D721Med (cell line): ENCODE measurements at regions not wholly inside any gene's neighbourhood (a gene's known extent, or its start where the extent isn't known, plus 50 kb on each side); places are given as distances from the start of the nearest gene placed in this dataset.

Source experiments
- DNase-seq: peaks from one replicate; pipeline ENCODE4 v3.0.0; 2011; ENCODE audit warnings: low spot score; ENCODE audit not compliant: insufficient read length
- FAIRE-seq: peaks from 2 replicates; lab custom pipeline; 2011; peaks lifted over from hg19 to GRCh38; lab: Jason Lieb, UNC
- TF ChIP-seq, protein P1 (sequence below): IDR thresholded peaks from 2 replicates; pipeline ENCODE4 v1.5.1; 2012; ENCODE audit warnings: mild to moderate bottlenecking, control low read depth; ENCODE audit not compliant: insufficient read depth; ENCODE audit errors: missing control alignments

DNA sequence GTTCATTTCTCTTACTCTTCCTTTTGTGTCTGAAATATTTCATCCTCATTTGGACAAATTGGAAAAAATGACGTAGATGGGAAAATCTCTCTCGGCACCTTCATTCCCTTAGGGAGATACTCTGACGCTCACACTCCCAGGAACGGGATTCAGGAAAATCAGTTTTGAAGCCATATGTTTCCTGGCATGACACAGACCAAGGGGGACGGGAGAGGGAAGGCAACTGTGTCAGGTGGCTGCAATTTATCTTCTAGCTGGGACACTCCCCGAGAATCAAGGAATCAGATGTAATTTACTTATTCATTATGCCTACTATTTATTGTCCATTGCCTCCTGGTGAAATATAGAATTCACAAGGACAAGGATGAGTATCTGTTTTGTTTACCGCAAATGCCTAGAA, 65.5 kb downstream of the IRX5 start:
- FAIRE-seq, result no peak
- DNase-seq, result no peak
- TF ChIP-seq, protein P1, sequence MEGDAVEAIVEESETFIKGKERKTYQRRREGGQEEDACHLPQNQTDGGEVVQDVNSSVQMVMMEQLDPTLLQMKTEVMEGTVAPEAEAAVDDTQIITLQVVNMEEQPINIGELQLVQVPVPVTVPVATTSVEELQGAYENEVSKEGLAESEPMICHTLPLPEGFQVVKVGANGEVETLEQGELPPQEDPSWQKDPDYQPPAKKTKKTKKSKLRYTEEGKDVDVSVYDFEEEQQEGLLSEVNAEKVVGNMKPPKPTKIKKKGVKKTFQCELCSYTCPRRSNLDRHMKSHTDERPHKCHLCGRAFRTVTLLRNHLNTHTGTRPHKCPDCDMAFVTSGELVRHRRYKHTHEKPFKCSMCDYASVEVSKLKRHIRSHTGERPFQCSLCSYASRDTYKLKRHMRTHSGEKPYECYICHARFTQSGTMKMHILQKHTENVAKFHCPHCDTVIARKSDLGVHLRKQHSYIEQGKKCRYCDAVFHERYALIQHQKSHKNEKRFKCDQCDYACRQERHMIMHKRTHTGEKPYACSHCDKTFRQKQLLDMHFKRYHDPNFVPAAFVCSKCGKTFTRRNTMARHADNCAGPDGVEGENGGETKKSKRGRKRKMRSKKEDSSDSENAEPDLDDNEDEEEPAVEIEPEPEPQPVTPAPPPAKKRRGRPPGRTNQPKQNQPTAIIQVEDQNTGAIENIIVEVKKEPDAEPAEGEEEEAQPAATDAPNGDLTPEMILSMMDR, result no peak

DNA sequence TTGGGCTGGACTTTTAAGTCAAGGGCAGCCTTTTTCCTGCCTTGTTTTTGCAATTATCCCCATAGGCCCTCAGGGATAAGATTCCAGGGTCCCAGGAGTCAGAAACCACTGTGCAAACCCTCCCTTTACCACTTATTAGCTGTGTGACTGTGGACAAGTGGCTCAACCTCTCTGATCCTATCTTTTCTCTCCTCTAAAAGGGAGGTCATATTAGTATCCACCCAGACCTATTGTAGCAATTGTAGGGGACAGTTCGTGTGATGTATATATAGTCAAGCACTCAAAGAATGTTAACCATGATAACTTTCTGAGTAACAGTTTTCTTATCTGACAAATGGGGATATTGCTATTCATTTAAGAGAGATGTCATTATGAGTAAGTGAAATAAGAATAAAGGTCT, 68.2 kb downstream of the IRX5 start:
- FAIRE-seq (no peak), DNase-seq (no peak)
- TF ChIP-seq, protein P1, result no peak

DNA sequence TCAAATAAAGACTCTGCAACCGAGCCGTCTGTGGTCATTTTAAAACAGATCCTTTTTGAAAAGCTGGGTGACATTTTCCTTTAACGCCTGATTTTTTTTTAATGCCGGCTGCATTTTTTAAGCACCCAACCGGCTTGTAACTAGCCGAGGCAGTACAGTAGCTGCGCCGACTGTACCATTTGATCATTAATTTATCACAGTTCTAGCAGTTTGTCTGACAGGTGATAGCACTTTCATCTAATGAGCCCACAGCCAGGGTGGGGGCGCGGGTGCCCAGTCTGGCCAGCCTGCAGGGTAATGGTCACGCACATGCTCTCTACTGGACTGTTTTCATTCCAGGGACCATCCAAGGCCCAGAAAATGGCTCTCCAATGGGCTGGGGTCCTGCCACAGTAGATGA, 68.8 kb downstream of the IRX5 start:
- FAIRE-seq, result no peak
- TF ChIP-seq, protein P1, result no peak
- DNase-seq, result no peak

DNA sequence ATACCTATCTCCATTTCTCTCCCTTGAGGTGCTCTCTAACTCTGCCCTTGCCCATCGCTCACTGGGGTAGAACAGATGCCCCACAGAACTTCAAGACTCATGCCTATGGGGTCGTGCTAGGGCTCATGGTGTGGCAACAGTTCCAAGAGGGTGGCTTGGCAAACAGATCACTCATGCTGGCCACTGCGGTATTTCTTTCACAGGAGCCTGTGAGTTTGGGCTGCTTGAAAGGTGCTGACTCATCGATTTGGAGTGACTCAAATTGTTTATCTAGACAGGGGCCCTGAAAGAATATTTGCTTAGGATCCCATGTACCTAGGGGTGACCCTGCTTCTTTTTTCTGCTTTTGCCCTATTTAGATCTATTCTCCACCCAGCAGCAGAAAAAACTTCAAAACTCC, 69.9 kb downstream of the IRX5 start:
- FAIRE-seq, result no peak
- TF ChIP-seq, protein P1, result no peak
- no peak for DNase-seq

DNA sequence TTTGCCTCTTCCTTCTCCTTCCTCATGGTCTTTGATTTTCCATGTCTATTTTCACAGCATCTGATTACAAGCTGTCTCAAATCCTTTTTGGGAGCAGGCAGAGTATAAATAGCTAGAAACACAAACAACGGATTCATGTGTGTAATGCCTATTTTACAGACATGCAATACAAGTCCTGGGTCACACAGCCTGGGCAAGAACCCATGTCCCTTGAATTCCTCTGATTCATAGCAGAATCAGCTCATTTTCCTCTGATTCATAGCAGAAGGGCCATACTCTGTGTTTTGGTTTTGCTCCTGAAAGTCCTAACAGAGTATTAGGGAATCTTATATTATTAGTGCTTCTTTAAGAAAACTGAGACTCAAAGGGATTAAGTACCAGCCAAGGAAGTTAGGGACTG, 71.3 kb downstream of the IRX5 start:
- DNase-seq, result no peak
- TF ChIP-seq, protein P1, result no peak
- FAIRE-seq, result no peak

DNA sequence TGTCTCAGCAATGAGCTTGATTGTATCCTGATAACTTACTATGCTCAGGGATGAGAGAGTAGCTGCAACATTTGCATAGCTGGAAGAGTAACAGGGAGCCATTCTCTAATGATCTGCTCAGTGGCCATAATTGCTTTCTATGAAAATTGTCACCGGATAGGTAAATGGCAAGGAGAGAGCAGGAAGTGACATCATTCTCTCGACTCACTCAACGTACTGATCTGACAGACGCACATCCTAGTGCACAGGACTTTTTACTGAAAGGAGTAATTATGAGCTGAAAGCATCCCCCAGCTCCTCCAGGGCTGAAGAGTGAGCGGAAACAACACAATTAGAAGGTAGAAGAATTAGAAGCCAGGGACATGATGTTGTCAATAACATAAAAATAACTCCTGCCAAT, 71.8 kb downstream of the IRX5 start:
- no peak for FAIRE-seq
- no peak for DNase-seq
- TF ChIP-seq, protein P1, result no peak

DNA sequence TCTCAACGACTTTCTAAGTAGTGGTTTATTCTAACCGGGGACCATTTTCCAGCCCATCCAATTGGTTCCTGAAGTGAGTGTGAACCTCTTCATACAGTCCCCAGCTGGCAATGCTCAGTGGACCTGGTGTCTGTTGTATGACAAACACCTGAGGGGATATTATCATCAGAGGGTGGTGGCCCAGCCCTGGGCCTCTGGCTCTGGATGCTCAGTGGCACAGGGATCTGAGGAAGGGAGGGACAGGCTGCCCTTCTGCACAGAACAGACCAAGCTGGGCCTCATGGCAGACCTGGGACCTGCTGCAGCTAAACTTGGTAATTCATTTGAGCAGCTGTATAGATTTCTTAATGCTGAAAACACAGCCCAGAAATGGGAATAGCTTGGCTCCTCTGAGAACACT, 72.6 kb downstream of the IRX5 start:
- FAIRE-seq (no peak), DNase-seq (no peak)
- TF ChIP-seq, protein P1, result no peak
